ENCODE measurements at regions not wholly inside any gene's neighbourhood (a gene's known extent, or its start where the extent isn't known, plus 50 kb on each side); places are given as distances from the start of the nearest gene placed in this dataset.

DNA sequence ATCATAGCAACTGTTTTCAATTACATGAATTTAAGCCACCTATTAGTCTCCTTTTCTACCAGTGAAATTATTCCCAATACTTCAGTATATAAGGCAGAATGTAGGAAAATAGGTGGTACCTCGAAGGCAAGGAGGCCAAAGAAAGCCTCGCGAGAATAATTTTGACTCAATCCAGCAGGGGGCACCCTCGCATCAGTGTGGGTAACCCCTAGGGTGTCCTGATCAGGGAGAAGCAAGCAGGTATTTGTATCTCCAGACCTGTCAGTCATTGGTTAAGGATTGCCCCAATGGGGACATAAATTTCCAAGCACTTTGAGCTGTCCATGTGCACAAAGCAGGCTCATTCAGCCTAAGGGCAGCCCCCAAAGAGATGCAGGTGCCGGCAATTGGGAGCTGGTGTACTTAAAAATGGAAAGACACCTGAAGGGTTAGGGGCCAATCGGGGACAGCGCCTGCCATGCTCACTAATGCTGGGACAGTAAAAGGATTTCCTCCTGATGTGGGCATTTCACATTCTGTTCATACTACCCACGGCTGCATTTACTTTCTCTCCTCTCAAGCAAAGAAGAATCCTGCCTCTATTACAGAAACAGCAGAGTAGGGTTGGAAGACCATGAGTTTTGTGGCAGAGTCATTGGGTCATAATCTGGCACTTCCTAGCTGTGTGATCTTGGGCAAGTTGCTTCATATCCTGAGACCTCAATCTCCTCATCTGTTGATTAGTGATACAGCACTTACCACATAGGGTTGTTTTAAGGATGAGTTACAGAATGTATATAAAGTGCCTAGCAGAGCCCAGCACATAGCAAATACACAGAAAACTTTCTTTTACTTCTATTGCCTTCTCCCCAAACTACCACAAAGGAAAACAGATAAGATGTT lies 136.1 kb downstream of the ICOS start:
- Histone ChIP-seq H3K27ac (no peak overlapping the region), H3K4me3 (no peak overlapping the region), H3K9me3 (ENCODE audit: low read depth, low read length) (no peaks in the 10 kb centered on the region), H3K9ac (ENCODE audit: insufficient read length) (no peak overlapping the region), H3K36me3 (ENCODE audit: insufficient read depth, low read length) (no peaks in the 10 kb centered on the region)
- DNase-seq (ENCODE audit: low read depth, low spot score) = no peak
- TF ChIP-seq POLR2AphosphoS5 (IDR thresholded peaks at IDR 0.05; ENCODE audit: borderline replicate concordance, low read depth, low read length) (no peak), FOXP2 (optimal IDR thresholded peaks at IDR 0.05; ENCODE audit: control extremely low read depth, extremely low read length, insufficient read depth) (no peak), EZH2 (IDR thresholded peaks at IDR 0.05) (no peak)

DNA sequence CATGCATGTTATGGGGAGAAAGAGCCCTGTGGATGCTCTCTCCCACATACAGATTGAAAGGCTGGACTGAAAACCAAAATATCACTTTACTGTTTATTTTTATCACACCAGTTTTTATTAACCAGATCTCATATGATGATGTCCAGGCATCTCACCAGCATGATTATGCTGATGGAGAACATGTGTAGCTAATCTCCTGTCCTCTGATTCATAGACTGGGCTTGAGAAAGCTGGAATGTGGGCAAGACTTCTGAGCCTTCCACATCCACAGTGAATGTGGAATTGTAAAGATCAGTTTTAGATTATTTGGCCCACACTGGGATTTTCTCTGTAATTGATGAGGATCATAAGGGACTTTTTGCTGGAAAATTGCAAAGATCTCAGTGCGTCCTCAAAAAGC lies 137.9 kb downstream of the ICOS start:
- Histone ChIP-seq H3K36me3 (ENCODE audit: insufficient read depth, low read length) (no peaks in the 10 kb centered on the region), H3K4me3 (no peak overlapping the region), H3K27ac (no peak overlapping the region), H3K9me3 (ENCODE audit: low read depth, low read length) (no peaks in the 10 kb centered on the region), H3K9ac (ENCODE audit: insufficient read length) (no peak overlapping the region)
- no peak for DNase-seq (ENCODE audit: low read depth, low spot score)
- TF ChIP-seq EZH2 (IDR thresholded peaks at IDR 0.05) = no peak
- TF ChIP-seq FOXP2 (optimal IDR thresholded peaks at IDR 0.05; ENCODE audit: control extremely low read depth, extremely low read length, insufficient read depth) = no peak
- no peak for TF ChIP-seq POLR2AphosphoS5 (IDR thresholded peaks at IDR 0.05; ENCODE audit: borderline replicate concordance, low read depth, low read length)

GRCh38 chr2:204078003-204078698 lies 141.6 kb downstream of the ICOS start:
- TF ChIP-seq FOXP2 (optimal IDR thresholded peaks at IDR 0.05; ENCODE audit: control extremely low read depth, extremely low read length, insufficient read depth) (no peak), POLR2AphosphoS5 (IDR thresholded peaks at IDR 0.05; ENCODE audit: borderline replicate concordance, low read depth, low read length) (no peak), EZH2 (IDR thresholded peaks at IDR 0.05) (no peak)
- H3K4me3 ChIP-seq = no peak overlapping the region
- H3K27ac ChIP-seq = no peak overlapping the region
- no peak overlapping the region for H3K9ac ChIP-seq (ENCODE audit: insufficient read length)
- H3K36me3 ChIP-seq (ENCODE audit: insufficient read depth, low read length) = no peaks in the 10 kb centered on the region
- H3K9me3 ChIP-seq (ENCODE audit: low read depth, low read length) = no peaks in the 10 kb centered on the region
- no peak for DNase-seq (ENCODE audit: low read depth, low spot score)

DNA sequence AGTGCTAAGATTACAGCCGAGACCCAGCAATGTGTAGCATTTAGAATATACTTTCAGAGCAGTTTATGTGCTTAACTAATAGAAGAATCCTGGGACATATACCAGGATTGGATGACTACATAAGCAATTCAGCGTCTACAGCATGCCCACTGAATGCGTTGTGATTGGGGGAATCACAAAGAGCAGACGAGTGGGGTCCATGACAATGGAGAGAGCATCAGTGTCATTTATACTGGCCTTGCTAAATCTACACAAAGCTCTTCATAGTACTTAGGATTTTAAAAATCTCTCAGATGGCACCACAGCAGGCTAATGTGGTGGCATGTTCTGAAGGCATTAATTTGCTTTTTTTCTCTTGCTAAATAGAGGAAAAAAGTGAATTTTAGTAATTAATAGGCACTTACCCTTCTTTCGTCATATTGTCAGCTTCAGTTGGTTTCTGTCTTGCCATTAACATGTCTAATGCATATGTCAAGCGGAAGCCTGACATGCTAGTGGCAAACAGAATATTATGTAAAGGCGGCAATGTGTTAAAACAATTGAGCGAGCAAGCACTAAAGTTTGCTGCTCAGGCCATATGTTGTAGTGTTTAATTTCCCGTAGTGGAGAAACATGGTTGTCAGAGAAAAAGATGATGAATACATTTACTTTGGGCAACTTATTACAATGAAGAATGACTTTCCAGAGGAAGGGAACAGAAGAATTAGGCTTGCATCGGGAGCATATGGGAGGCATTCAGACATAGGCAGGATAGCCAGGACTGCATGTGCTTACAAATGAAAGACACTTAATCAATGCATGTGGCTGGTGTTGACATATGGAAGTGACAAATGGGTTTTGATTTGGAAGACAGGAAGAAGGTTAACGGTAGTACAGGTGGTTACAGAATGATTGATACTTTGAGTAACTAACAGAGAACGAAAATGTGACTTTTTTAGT lies 145.2 kb downstream of the ICOS start:
- Histone ChIP-seq H3K9me3 (ENCODE audit: low read depth, low read length) (no peaks in the 10 kb centered on the region), H3K27ac (no peak overlapping the region), H3K9ac (ENCODE audit: insufficient read length) (no peak overlapping the region), H3K36me3 (ENCODE audit: insufficient read depth, low read length) (no peaks in the 10 kb centered on the region), H3K4me3 (no peak overlapping the region)
- no peak for DNase-seq (ENCODE audit: low read depth, low spot score)
- TF ChIP-seq FOXP2 (optimal IDR thresholded peaks at IDR 0.05; ENCODE audit: control extremely low read depth, extremely low read length, insufficient read depth) = no peak
- no peak for TF ChIP-seq POLR2AphosphoS5 (IDR thresholded peaks at IDR 0.05; ENCODE audit: borderline replicate concordance, low read depth, low read length)
- no peak for TF ChIP-seq EZH2 (IDR thresholded peaks at IDR 0.05)

- Histone ChIP-seq H3K4me3 (no peak overlapping the region), H3K9me3 (ENCODE audit: low read depth, low read length) (no peaks in the 10 kb centered on the region), H3K36me3 (ENCODE audit: insufficient read depth, low read length) (no peaks in the 10 kb centered on the region), H3K9ac (ENCODE audit: insufficient read length) (no peak overlapping the region), H3K27ac (no peak overlapping the region)
- DNase-seq (ENCODE audit: low read depth, low spot score) = no peak
- TF ChIP-seq EZH2 (IDR thresholded peaks at IDR 0.05) = no peak
- no peak for TF ChIP-seq POLR2AphosphoS5 (IDR thresholded peaks at IDR 0.05; ENCODE audit: borderline replicate concordance, low read depth, low read length)
- TF ChIP-seq FOXP2 (optimal IDR thresholded peaks at IDR 0.05; ENCODE audit: control extremely low read depth, extremely low read length, insufficient read depth) = no peak
Observed at GRCh38 chr2:204086167-204086566, 149.6 kb downstream of the ICOS start.

GRCh38 chr2:204089105-204089504 lies 152.5 kb downstream of the ICOS start:
- no peak overlapping the region for H3K4me3 ChIP-seq
- no peak overlapping the region for H3K27ac ChIP-seq
- no peaks in the 10 kb centered on the region; the same call in 1 of the 2 replicates for H3K9me3 ChIP-seq (ENCODE audit: low read depth, low read length)
- no peaks in the 10 kb centered on the region for H3K36me3 ChIP-seq (ENCODE audit: insufficient read depth, low read length)
- DNase-seq (ENCODE audit: low read depth, low spot score) = no peak
- TF ChIP-seq POLR2AphosphoS5 (IDR thresholded peaks at IDR 0.05; ENCODE audit: borderline replicate concordance, low read depth, low read length) = no peak
- no peak for TF ChIP-seq EZH2 (IDR thresholded peaks at IDR 0.05)
- TF ChIP-seq FOXP2 (optimal IDR thresholded peaks at IDR 0.05; ENCODE audit: control extremely low read depth, extremely low read length, insufficient read depth) = no peak
- no peak overlapping the region for H3K9ac ChIP-seq (ENCODE audit: insufficient read length)

DNA sequence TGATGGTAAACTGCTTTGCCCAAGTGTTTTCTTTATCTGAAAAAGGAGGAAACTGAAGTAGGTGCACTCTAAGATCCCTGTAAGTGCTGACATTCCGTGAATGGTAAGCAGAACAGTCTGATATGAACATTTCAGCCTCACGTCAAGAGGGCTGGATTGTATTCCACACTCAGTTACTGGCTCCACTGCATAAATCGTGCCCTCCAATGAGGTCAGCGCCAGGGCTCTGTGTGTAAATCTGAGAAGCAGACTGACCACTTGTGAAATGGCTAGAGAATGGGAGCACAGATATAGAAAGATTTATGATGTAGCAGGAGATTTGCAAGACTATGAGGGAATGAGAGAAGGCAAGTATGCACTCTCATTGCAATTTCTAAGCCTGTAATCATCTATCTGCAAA lies 153.0 kb downstream of the ICOS start:
- Histone ChIP-seq H3K36me3 (ENCODE audit: insufficient read depth, low read length) (no peaks in the 10 kb centered on the region), H3K9me3 (ENCODE audit: low read depth, low read length) (no peaks in the 10 kb centered on the region; the same call in 1 of the 2 replicates), H3K27ac (no peak overlapping the region), H3K4me3 (no peak overlapping the region), H3K9ac (ENCODE audit: insufficient read length) (no peak overlapping the region)
- DNase-seq (ENCODE audit: low read depth, low spot score) = no peak
- TF ChIP-seq POLR2AphosphoS5 (IDR thresholded peaks at IDR 0.05; ENCODE audit: borderline replicate concordance, low read depth, low read length) (no peak), EZH2 (IDR thresholded peaks at IDR 0.05) (no peak), FOXP2 (optimal IDR thresholded peaks at IDR 0.05; ENCODE audit: control extremely low read depth, extremely low read length, insufficient read depth) (no peak)
